ENCODE measurements at regions not wholly inside any gene's neighbourhood (a gene's known extent, or its start where the extent isn't known, plus 50 kb on each side); places are given as distances from the start of the nearest gene placed in this dataset.

- ATAC-seq = no peak
Measured at GRCh38 chr12:97347956-97348355, 114.6 kb upstream of the RMST start.

- ATAC-seq = no peak
Measured at GRCh38 chr12:97358361-97358760, 104.2 kb upstream of the RMST start.

DNA sequence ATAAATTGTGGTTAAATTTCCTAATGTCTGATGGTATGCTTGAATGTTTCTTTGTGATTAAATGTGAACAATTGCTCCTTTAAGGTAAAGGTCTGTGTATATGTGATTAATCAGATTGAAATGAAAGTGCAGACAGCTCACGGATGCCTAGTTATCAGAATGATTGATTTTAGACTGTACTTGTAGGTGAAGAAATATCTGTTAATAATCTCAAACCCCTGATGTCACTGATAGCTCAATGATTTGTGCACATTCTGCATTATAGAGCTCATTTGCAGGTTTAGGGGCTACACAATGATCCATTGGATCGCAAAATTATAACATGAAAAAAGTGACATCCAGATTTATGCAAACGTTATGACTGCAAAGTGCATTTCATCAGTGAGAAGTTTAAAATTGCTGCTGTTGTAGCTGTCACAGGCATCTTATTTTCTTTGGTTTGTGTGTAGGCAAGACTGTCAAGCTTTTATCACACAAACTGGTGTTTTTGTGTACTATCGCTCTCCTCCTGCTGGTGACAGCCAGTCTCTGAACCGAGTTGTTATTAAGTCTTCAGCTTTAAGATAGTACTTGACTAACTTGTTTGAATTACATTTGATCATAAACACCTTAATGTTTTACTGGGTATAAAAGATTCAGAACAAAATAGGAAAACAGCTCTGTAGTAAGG, 103.4 kb upstream of the RMST start:
- ATAC-seq = no peak

DNA sequence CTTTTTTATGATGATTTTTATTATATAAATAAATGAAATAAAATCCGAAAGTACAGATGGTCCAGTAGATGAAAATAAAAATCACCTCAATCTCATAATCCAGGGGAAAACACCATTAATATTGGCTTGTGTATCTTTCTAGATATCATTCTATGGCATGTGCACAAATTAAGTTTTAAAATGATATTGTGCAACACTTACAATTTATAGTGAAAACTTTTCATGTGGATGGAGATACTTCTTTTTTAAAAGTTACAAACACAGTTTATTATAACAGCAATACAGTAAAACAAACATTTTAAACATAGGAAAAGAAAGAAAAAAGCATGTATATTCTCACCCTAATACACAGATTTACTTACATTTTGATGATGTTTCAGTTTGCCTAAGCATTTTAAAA, 98.9 kb upstream of the RMST start:
- no peak for ATAC-seq

GRCh38 chr12:97368462-97369163, 94.0 kb upstream of the RMST start:
- no peak for ATAC-seq

- no peak for ATAC-seq
Measured at GRCh38 chr12:97375310-97375709, 87.3 kb upstream of the RMST start.

DNA sequence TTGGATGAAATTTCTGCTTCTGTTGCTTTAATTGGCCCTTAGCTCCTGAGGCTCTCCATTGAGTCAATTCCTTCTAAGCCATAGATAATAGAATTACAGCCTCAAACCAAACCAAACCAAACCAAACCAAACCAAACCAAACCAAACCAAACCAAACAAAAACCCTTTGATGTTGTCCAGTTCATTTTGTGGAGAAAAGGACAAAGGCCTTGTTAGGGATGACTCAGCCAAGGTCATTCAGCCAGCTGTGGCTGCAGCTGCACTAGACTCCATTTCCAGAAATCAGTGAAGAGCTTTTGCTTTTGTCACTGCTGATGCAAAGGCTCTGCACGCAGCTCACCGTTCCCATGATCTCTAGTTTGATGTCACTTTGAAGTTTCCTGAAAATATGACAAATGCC, 82.2 kb upstream of the RMST start:
- ATAC-seq = no peak

DNA sequence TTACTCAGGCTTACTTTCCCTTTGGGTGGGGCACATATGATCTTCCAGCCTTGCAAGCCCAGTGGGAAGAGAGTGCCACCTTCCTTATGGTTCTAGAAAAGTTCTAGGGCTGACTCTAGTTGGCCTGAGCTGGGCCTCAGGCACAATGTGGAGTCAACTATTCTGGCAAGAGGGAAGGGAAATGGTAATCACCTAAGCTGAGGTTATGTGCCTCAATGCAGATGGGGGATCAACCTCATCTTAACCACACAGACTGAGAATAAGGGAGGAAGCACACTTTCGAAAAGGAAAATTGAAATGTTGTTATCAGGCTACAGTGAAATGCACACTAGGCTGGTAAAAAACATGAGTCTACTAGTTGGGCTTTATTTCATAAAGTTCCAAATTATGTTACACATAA, 77.5 kb upstream of the RMST start:
- no peak for ATAC-seq

- ATAC-seq = no peak
Measured at GRCh38 chr12:97386133-97386581, 76.4 kb upstream of the RMST start.

DNA sequence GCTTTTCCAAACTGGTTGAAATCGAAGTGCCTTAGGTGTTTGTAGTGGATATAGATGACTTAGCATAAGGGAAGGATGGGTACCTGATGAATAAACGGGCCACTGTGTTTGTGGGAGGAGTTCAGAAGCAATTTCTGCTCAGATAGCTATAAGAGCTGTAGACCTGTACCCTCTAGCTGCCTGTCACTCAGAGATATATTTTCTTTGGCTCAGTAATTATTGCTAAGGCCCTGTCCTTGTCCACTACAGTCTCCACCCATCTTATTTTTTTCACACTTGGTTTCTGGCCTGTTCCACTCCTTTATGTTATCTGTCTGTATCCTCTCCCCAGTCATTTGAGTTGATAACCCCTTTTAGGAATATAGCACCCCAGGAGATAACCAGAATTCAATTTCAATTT, 74.8 kb upstream of the RMST start:
- ATAC-seq = no peak

DNA sequence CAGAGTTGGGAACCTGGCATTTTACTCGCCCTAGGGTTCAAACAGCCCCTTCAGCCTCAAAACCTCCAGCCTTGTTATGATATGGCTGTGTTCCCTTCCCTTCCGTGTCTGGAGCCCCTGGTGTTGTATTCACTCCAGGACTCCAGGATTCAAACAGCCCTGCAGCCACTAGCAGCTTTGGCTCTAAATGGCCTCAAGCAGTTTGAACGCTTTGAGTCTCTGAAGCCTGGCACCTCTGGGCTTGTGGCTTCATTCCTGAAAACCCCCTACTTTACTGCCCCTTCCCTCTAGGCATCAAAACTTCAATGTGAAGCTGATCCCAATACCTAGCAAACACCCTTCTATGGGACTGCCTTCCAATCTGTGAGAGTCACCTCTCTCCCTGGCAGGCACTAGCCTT, 67.9 kb upstream of the RMST start:
- ATAC-seq = no peak

GRCh38 chr12:97397008-97397407, 65.6 kb upstream of the RMST start:
- ATAC-seq = no peak

- ATAC-seq = no peak
Measured at GRCh38 chr12:97398704-97399103, 63.9 kb upstream of the RMST start.

GRCh38 chr12:97404093-97404492, 58.5 kb upstream of the RMST start:
- ATAC-seq = no peak

- no peak for ATAC-seq
Measured at GRCh38 chr12:97404543-97404942, 58.1 kb upstream of the RMST start.

GRCh38 chr12:97408363-97408762, 54.2 kb upstream of the RMST start:
- no peak for ATAC-seq

DNA sequence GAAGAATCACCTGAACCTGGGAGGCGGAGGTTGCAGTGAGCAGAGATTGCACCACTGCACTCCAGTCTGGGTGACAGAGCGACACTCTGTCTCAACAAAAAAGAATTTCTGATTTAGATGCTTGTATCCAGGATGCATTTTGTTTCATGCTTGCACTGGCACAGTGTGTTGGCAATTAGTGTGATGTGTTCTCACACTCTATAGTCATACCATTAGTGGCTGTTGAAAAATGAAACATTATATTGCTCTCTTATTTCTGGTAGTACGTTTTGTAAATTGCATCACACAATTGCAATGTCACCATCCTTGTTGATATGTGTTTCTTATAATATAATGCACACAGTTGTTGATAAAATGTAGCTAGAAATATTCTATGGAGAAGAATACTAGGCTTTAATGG, 51.3 kb upstream of the RMST start:
- no peak for ATAC-seq

Data from activated CD4-positive, CD25-positive, alpha-beta regulatory T cell treated with anti-CD3 and anti-CD28 coated beads, Interleukin-2, amount 50 U/mL, for 24 hours (primary cell).